Sigmoid colon (tissue), 6 donors: ENCODE measurements at regions not wholly inside any gene's neighbourhood (a gene's known extent, or its start where the extent isn't known, plus 50 kb on each side); places are given as distances from the start of the nearest gene placed in this dataset.

ENCODE experiments used
- DNase-seq: peaks from one replicate; pipeline ENCODE4 v3.0.0-alpha.2; 2019
- H3K27ac ChIP-seq, 4 donors: fragments of 200-600 bp; sonication (generic); one replicate each; pipeline ENCODE4 v1.5.1; 2016 to 2019; ENCODE audit warnings: mild to moderate bottlenecking in 1 of 4
- H3K27me3 ChIP-seq, 3 donors: fragments of 200-600 bp; sonication (generic); one replicate each; pipeline ENCODE4 v1.5.1; 2019; ENCODE audit warnings: mild to moderate bottlenecking in 1 of 3
- H3K36me3 ChIP-seq, 4 donors: fragments of 200-600 bp; sonication (generic); one replicate each; pipeline ENCODE4 v1.5.1; 2016 to 2019
- H3K4me1 ChIP-seq, 4 donors: fragments of 200-600 bp; sonication (generic); one replicate each; pipeline ENCODE4 v1.5.1; 2017 to 2019
- H3K4me3 ChIP-seq, 4 donors: fragments of 200-600 bp; sonication (generic); one replicate each; pipeline ENCODE4 v1.5.1; 2017 to 2019; ENCODE audit warnings: mild to moderate bottlenecking in 2 of 4, moderate library complexity in 1 of 4
- H3K9me3 ChIP-seq, 4 donors: fragments of 200-600 bp in 3 of 4; sonication (generic) in 3 of 4; one replicate each; pipeline versions ENCODE4 v1.5.1 to v1.6.1; 2013 to 2019
- EP300 ChIP-seq, 4 donors: sonication (generic); formaldehyde crosslinking; IDR thresholded peaks; one replicate each; pipeline ENCODE4 v1.6.1; 2017; ENCODE audit warnings: antibody characterized with exemption in 4 of 4
- POLR2A ChIP-seq, 2 donors: fragments of 450-650 bp; IDR thresholded peaks; one replicate each; pipeline ENCODE4 v1.6.1; 2016; ENCODE audit warnings: antibody characterized with exemption in 2 of 2, mild to moderate bottlenecking in 2 of 2, moderate library complexity in 2 of 2
- POLR2AphosphoS5 ChIP-seq, 4 donors: sonication (generic); formaldehyde crosslinking; IDR thresholded peaks; one replicate each; pipeline ENCODE4 v1.6.1; 2017; ENCODE audit warnings: antibody characterized with exemption in 4 of 4
- WGBS, 2 donors: extraction: QIAGEN DNeasy Blood & Tissue Kit; methylation state at CpG; one replicate each; pipeline ENCODE4 v1.1.7; 2013; 5-methylcytosine and 5-hydroxymethylcytosine counted together
- intact Hi-C: fragments of 100-400 bp; cut with DNase I; formaldehyde crosslinking; loops from one replicate; pipeline ENCODE4 v1.15.1; 2023
- TF ChIP-seq, protein P1 (sequence below), 4 experiments: fragments of 450-650 bp in 3 of 4; fragments of 200-600 bp in 1 of 4; IDR thresholded peaks; one replicate each; pipeline ENCODE4 v1.5.1; 2016 to 2019; ENCODE audit warnings: antibody characterized with exemption in 4 of 4, mild to moderate bottlenecking in 3 of 4, moderate library complexity in 2 of 4
- donor health status: healthy with polysubstance abuse.
- donor health status: healthy.

DNA sequence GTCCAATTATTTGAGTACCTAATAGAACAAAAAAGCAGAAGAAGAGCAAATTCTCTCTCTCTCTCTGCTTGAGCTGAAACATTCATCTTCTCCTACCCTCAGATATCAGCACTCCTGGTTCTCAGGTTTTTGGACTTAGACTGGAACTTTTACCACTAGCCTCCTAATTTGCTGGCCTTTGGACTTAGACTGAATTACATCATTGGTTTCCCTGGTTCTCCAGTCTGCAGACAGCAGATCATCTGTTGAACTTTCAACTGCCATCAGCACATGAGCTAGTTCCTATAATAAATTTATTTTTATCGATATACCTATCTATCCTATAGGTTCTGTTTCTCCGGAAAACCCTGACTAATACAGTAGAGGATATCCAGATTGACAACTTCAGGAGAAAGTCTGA lies 208.9 kb upstream of the GAS1 start:
- no peaks in the 10 kb centered on the region for H3K27me3 ChIP-seq
- H3K4me3 ChIP-seq, result no peak overlapping the region
- no peak for DNase-seq
- no peaks in the 10 kb centered on the region for H3K9me3 ChIP-seq
- H3K27ac ChIP-seq, result no peak overlapping the region
- H3K36me3 ChIP-seq, result no peaks in the 10 kb centered on the region
- peaks cover 0 to 37% (median 28%) of the 10 kb centered on the region in 4 donors for H3K4me1 ChIP-seq
- 93 to 98% methylated on average over 2 of the region's 2 CpGs for WGBS, 2 donors
- intact Hi-C loops, result no loop called here
- no peak for TF ChIP-seq POLR2AphosphoS5 (IDR thresholded peaks at IDR 0.05)
- TF ChIP-seq EP300 (IDR thresholded peaks at IDR 0.05), result no peak

DNA sequence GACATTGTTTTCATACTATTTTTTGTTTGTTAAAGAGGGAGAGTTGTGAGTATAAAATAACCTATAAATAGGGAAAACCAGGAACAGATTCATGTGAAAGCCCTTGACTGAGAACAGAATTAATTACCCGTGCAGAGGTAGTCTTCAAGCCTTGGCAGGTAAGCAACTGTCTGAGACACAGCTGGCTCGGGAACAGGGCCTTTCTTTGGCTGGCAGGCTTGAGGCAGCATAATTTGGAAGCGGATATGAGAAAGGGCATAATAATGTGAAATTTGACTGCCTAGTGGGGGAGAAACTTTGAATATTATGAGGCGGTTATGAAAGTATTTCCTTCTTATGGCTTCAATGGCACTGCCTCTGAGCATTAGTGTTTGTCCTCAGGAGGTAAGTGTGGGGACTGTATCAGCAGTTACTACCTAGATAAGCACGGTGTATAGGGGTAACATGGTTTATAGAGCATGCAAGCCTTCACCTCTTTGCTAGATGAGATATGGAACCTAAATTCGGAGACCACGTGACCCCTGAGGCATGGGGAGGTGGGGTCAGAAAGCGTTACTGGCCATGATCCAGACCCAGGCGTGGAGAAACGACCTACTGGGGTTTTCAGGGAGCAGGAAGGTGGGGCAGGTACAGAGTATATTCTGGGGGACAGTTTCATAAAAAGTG lies 210.2 kb upstream of the GAS1 start:
- no peaks in the 10 kb centered on the region for H3K36me3 ChIP-seq
- no peaks in the 10 kb centered on the region for H3K27me3 ChIP-seq
- DNase-seq, result no peak
- intact Hi-C loops, result no loop called here
- no peak for TF ChIP-seq EP300 (IDR thresholded peaks at IDR 0.05)
- no peak for TF ChIP-seq POLR2AphosphoS5 (IDR thresholded peaks at IDR 0.05)
- TF ChIP-seq POLR2A (IDR thresholded peaks at IDR 0.05), result no peak
- TF ChIP-seq, protein P1, sequence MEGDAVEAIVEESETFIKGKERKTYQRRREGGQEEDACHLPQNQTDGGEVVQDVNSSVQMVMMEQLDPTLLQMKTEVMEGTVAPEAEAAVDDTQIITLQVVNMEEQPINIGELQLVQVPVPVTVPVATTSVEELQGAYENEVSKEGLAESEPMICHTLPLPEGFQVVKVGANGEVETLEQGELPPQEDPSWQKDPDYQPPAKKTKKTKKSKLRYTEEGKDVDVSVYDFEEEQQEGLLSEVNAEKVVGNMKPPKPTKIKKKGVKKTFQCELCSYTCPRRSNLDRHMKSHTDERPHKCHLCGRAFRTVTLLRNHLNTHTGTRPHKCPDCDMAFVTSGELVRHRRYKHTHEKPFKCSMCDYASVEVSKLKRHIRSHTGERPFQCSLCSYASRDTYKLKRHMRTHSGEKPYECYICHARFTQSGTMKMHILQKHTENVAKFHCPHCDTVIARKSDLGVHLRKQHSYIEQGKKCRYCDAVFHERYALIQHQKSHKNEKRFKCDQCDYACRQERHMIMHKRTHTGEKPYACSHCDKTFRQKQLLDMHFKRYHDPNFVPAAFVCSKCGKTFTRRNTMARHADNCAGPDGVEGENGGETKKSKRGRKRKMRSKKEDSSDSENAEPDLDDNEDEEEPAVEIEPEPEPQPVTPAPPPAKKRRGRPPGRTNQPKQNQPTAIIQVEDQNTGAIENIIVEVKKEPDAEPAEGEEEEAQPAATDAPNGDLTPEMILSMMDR (IDR thresholded peaks at IDR 0.05), result no peak
- 72 to 81% methylated on average over 10 of the region's 10 CpGs for WGBS, 2 donors
- peaks cover 0 to 37% (median 29%) of the 10 kb centered on the region in 4 donors for H3K4me1 ChIP-seq
- H3K27ac ChIP-seq, result no peak overlapping the region
- H3K9me3 ChIP-seq, result no peaks in the 10 kb centered on the region
- H3K4me3 ChIP-seq, result no peak overlapping the region

DNA sequence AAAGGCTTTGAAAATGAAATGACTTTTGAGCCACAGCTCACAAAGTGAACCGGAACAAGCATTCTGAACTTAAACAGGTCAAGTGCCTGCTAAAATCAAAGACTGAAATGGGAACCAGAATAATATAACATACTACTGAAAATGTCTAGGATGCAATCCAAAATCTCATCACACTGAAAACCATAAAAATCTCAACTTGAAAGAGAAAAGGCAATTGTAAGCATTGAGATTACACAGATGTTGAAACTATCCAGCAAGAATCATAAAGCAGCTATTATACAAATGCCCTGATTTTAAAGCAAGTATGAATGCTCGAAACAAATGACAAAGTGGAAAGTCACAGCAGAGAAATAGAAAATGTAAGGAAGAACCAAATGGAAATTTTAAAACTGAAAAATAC lies 211.5 kb upstream of the GAS1 start:
- H3K27me3 ChIP-seq, result no peaks in the 10 kb centered on the region
- H3K4me3 ChIP-seq, result no peak overlapping the region
- no peaks in the 10 kb centered on the region for H3K36me3 ChIP-seq
- TF ChIP-seq, protein P1 (IDR thresholded peaks at IDR 0.05), result no peak
- peak in 3 of 4 donors; percentile 57 to 75 (median 61) for TF ChIP-seq POLR2AphosphoS5 (IDR thresholded peaks at IDR 0.05)
- no peak for TF ChIP-seq POLR2A (IDR thresholded peaks at IDR 0.05)
- WGBS, 2 donors, result 72 to 75% methylated on average over 2 of the region's 2 CpGs
- intact Hi-C loops, result no loop called here
- peaks cover 0 to 37% (median 29%) of the 10 kb centered on the region in 4 donors for H3K4me1 ChIP-seq
- no peak for DNase-seq
- no peaks in the 10 kb centered on the region for H3K9me3 ChIP-seq
- peak overlapping the region in 2 of 4 donors; percentile 18 to 22 for H3K27ac ChIP-seq

DNA sequence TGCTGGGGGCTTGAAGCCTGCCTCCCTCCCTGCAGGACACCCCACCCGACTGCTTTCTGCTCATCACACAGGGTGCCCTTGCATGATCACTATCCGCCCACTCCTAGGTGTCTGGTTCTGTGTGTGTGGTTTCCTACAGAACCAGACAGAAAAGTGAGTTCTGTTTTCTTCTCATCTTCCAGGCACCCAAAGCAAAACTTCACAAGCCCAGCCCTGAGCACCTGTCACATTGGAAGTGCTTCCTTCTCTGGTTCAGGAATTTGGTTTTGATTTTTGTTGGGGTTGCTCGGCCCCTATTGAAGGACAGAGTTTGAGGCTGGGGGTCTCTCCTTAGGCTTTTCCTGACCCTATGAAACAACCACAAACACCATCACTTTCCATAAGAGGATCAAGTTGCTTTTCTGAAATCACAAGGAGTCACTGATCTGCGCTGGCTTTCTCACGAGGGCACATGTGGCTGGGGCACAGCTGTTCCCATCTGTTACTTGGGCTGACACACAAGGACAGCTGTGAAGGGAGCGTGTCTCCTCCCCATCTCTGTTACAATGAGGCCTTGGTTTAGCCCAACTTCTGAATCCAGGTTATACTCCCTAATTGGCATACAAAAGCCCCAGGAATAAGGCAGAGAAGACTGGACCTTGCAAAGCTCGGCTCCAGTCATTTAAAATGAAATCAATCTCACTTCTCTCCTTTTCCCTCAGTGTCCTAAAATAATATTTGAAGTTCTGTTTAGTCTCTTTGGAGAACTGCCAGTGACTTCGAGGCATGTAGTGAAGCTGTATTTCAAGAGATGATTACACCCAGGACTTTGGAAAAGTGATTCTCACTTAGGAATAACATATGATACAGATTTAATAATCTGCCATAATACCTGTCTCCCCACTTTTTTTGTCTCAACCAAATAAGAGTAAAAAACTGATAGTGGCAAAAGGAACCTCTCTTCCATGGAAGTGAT lies 213.1 kb upstream of the GAS1 start:
- intact Hi-C loops, result no loop called here
- no peaks in the 10 kb centered on the region for H3K36me3 ChIP-seq
- 62 to 76% methylated on average over 8 of the region's 8 CpGs for WGBS, 2 donors
- no peak overlapping the region for H3K4me3 ChIP-seq
- no peaks in the 10 kb centered on the region for H3K9me3 ChIP-seq
- DNase-seq, result no peak
- H3K4me1 ChIP-seq, result peaks cover 0 to 37% (median 29%) of the 10 kb centered on the region in 4 donors
- TF ChIP-seq, protein P1 (IDR thresholded peaks at IDR 0.05), result no peak
- no peak for TF ChIP-seq POLR2AphosphoS5 (IDR thresholded peaks at IDR 0.05)
- TF ChIP-seq EP300 (IDR thresholded peaks at IDR 0.05), result no peak
- no peak for TF ChIP-seq POLR2A (IDR thresholded peaks at IDR 0.05)
- H3K27ac ChIP-seq, result peak overlapping the region in 1 of 4 donors; percentile 39
- H3K27me3 ChIP-seq, result no peaks in the 10 kb centered on the region

DNA sequence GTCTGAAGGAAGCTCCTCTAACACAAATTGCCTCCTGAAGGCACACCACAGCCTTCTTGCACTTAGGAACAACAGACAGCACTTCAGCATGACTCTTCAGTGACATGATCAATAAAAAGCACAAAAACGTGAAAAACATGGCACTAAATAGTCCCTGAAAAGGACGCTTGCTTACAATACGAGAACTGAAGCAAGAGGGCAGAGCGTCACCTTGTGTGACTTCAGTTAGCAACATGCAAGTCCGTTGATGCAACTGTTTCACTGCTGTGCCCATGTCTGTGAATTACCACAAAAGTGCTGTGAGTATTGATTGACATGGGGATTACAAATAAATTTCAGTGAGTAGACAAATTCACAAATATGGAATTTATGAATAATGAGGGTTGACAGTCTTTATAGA lies 219.9 kb upstream of the GAS1 start:
- H3K4me1 ChIP-seq, result no peaks in the 10 kb centered on the region
- 58 to 67% methylated on average over 5 of the region's 5 CpGs for WGBS, 2 donors
- intact Hi-C loops, result no loop called here

More for the DNA sequence above, 219.9 kb upstream of the GAS1 start:
- no peak overlapping the region for H3K4me3 ChIP-seq
- no peak for TF ChIP-seq EP300 (IDR thresholded peaks at IDR 0.05)
- TF ChIP-seq POLR2A (IDR thresholded peaks at IDR 0.05), result no peak
- no peak for TF ChIP-seq POLR2AphosphoS5 (IDR thresholded peaks at IDR 0.05)
- TF ChIP-seq, protein P1 (IDR thresholded peaks at IDR 0.05), result no peak
- no peak overlapping the region for H3K27ac ChIP-seq
- DNase-seq, result no peak
- no peaks in the 10 kb centered on the region for H3K9me3 ChIP-seq
- no peaks in the 10 kb centered on the region for H3K36me3 ChIP-seq
- no peaks in the 10 kb centered on the region for H3K27me3 ChIP-seq
